ENCODE measurements at regions not wholly inside any gene's neighbourhood (a gene's known extent, or its start where the extent isn't known, plus 50 kb on each side); places are given as distances from the start of the nearest gene placed in this dataset.

- TF ChIP-seq, protein P1, sequence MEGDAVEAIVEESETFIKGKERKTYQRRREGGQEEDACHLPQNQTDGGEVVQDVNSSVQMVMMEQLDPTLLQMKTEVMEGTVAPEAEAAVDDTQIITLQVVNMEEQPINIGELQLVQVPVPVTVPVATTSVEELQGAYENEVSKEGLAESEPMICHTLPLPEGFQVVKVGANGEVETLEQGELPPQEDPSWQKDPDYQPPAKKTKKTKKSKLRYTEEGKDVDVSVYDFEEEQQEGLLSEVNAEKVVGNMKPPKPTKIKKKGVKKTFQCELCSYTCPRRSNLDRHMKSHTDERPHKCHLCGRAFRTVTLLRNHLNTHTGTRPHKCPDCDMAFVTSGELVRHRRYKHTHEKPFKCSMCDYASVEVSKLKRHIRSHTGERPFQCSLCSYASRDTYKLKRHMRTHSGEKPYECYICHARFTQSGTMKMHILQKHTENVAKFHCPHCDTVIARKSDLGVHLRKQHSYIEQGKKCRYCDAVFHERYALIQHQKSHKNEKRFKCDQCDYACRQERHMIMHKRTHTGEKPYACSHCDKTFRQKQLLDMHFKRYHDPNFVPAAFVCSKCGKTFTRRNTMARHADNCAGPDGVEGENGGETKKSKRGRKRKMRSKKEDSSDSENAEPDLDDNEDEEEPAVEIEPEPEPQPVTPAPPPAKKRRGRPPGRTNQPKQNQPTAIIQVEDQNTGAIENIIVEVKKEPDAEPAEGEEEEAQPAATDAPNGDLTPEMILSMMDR (IDR thresholded peaks at IDR 0.05; ENCODE audit: low read depth, low read length, poor library complexity, severe bottlenecking): no peak
- TF ChIP-seq EZH2phosphoT487 (IDR thresholded peaks at IDR 0.05; ENCODE audit: borderline replicate concordance, low read length): no peak
Observed at GRCh38 chr10:10873289-10873688, 144.4 kb upstream of the CELF2 start.

Measured in DOHH2 (cell line).